ENCODE measurements at regions not wholly inside any gene's neighbourhood (a gene's known extent, or its start where the extent isn't known, plus 50 kb on each side); places are given as distances from the start of the nearest gene placed in this dataset.
A peak's percentile ranks its signal among the peaks of the same experiment; 100 is the strongest.

- DNase-seq (ENCODE audit: low read depth in 3 of 3), result no peak
These were observed 261.8 kb upstream of the CLINT1 start for GRCh38 chr5:158120760-158121159.

GRCh38 chr5:158119961-158120723, 261.2 kb upstream of the CLINT1 start:
- DNase-seq (ENCODE audit: low read depth in 3 of 3), result no peak

GRCh38 chr5:158117467-158118160, 258.7 kb upstream of the CLINT1 start:
- DNase-seq (ENCODE audit: low read depth in 3 of 3), result no peak

GRCh38 chr5:158116965-158117364, 258.0 kb upstream of the CLINT1 start:
- DNase-seq (ENCODE audit: low read depth in 3 of 3), result peak in 1 of 3 donors; percentile 2

GRCh38 chr5:158115468-158115867, 256.5 kb upstream of the CLINT1 start:
- no peak for DNase-seq (ENCODE audit: low read depth in 3 of 3)

- DNase-seq (ENCODE audit: low read depth in 3 of 3), result no peak
These were observed 249.2 kb upstream of the CLINT1 start for GRCh38 chr5:158108177-158108576.

- DNase-seq (ENCODE audit: low read depth in 3 of 3), result no peak
These were observed 241.5 kb upstream of the CLINT1 start for GRCh38 chr5:158100373-158100888.

GRCh38 chr5:158099571-158100105, 240.7 kb upstream of the CLINT1 start:
- DNase-seq (ENCODE audit: low read depth in 3 of 3), result no peak

- DNase-seq (ENCODE audit: low read depth in 3 of 3), result no peak
These were observed 237.9 kb upstream of the CLINT1 start for GRCh38 chr5:158096835-158097234.

GRCh38 chr5:158086856-158087255, 227.9 kb upstream of the CLINT1 start:
- no peak for DNase-seq (ENCODE audit: low read depth in 3 of 3)

- DNase-seq (ENCODE audit: low read depth in 3 of 3), result no peak
These were observed 225.3 kb upstream of the CLINT1 start for GRCh38 chr5:158084292-158084691.

GRCh38 chr5:158082696-158083287, 223.8 kb upstream of the CLINT1 start:
- DNase-seq (ENCODE audit: low read depth in 3 of 3), result no peak

GRCh38 chr5:158080112-158080511, 221.2 kb upstream of the CLINT1 start:
- DNase-seq (ENCODE audit: low read depth in 3 of 3), result no peak

GRCh38 chr5:158079097-158079496, 220.2 kb upstream of the CLINT1 start:
- DNase-seq (ENCODE audit: low read depth in 3 of 3), result no peak

GRCh38 chr5:158074992-158075769, 216.2 kb upstream of the CLINT1 start:
- DNase-seq (ENCODE audit: low read depth in 3 of 3), result peak; percentile 4 to 28 (median 10)

GRCh38 chr5:158074597-158074991, 215.6 kb upstream of the CLINT1 start:
- no peak for DNase-seq (ENCODE audit: low read depth in 3 of 3)

- no peak for DNase-seq (ENCODE audit: low read depth in 3 of 3)
These were observed 211.9 kb upstream of the CLINT1 start for GRCh38 chr5:158070859-158071258.

GRCh38 chr5:158069838-158070237, 210.9 kb upstream of the CLINT1 start:
- DNase-seq (ENCODE audit: low read depth in 3 of 3), result no peak

GRCh38 chr5:158068964-158069363, 210.0 kb upstream of the CLINT1 start:
- no peak for DNase-seq (ENCODE audit: low read depth in 3 of 3)

- no peak for DNase-seq (ENCODE audit: low read depth in 3 of 3)
These were observed 207.1 kb upstream of the CLINT1 start for GRCh38 chr5:158066076-158066475.

GRCh38 chr5:158064334-158065123, 205.6 kb upstream of the CLINT1 start:
- DNase-seq (ENCODE audit: low read depth in 3 of 3), result no peak
